Neural cell (in vitro differentiated cells): ENCODE measurements at regions not wholly inside any gene's neighbourhood (a gene's known extent, or its start where the extent isn't known, plus 50 kb on each side); places are given as distances from the start of the nearest gene placed in this dataset.

Experiments
- EZH2 ChIP-seq: fragments of 200-600, 300-800 bp; shearing (Covaris generic), sonication (generic); IDR thresholded peaks from 2 replicates; pipeline ENCODE4 v1.6.1; 2014; ENCODE audit warnings: antibody characterized with exemption, low read length, borderline replicate concordance, mild to moderate bottlenecking; ENCODE audit not compliant: insufficient read depth, poor library complexity, severe bottlenecking
- POLR2AphosphoS5 ChIP-seq: IDR thresholded peaks from 2 replicates; pipeline ENCODE4 v1.6.1; 2012
- TF ChIP-seq, protein P1 (sequence below): fragments of 450-650 bp; IDR thresholded peaks from 2 replicates; pipeline ENCODE4 v1.5.1; 2014; ENCODE audit warnings: antibody characterized with exemption, mild to moderate bottlenecking, moderate library complexity; ENCODE audit not compliant: poor library complexity, severe bottlenecking

DNA sequence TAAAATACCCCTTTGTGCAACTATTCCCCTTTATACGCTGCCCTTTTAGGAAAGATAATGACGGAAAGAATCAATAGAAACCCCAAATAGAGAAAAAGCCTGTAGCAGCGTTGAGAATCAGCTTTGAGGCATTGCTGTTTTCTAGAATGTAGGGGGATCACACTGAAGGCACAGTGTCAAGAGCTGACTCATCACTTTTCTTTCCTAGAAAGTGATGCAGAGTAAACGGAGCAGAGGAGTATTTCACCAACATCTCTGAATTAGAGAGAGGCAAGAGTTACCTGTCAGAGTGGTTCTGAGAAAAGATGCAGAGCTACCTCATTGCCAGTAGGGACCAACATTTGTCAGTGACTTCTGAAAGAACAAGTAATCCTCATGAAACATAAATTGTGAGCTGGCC, 269.8 kb upstream of the TMC3 start:
- no peak for TF ChIP-seq EZH2
- TF ChIP-seq POLR2AphosphoS5, result no peak
- TF ChIP-seq, protein P1, sequence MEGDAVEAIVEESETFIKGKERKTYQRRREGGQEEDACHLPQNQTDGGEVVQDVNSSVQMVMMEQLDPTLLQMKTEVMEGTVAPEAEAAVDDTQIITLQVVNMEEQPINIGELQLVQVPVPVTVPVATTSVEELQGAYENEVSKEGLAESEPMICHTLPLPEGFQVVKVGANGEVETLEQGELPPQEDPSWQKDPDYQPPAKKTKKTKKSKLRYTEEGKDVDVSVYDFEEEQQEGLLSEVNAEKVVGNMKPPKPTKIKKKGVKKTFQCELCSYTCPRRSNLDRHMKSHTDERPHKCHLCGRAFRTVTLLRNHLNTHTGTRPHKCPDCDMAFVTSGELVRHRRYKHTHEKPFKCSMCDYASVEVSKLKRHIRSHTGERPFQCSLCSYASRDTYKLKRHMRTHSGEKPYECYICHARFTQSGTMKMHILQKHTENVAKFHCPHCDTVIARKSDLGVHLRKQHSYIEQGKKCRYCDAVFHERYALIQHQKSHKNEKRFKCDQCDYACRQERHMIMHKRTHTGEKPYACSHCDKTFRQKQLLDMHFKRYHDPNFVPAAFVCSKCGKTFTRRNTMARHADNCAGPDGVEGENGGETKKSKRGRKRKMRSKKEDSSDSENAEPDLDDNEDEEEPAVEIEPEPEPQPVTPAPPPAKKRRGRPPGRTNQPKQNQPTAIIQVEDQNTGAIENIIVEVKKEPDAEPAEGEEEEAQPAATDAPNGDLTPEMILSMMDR, result no peak
